ENCODE measurements at regions not wholly inside any gene's neighbourhood (a gene's known extent, or its start where the extent isn't known, plus 50 kb on each side); places are given as distances from the start of the nearest gene placed in this dataset.

GRCh38 chr15:38708672-38709180, 144.1 kb upstream of the RASGRP1 start:
- Mint-ChIP-seq H3K4me1 (peaks cover 26% of the 10 kb centered on the region), H3K27ac (peak overlapping the region in 1 of 3 experiments; percentile 15), H3K36me3 (ENCODE audit: low read depth) (no peaks in the 10 kb centered on the region), H3K4me3 (no peak overlapping the region), H3K27me3 (ENCODE audit: low read depth) (peaks cover 21% of the 10 kb centered on the region), H3K9me3 (no peaks in the 10 kb centered on the region)
- no peak for TF ChIP-seq CTCF (IDR thresholded peaks at IDR 0.05; ENCODE audit: unreplicated experiment in 3 of 3)

- Mint-ChIP-seq H3K4me3 (no peak overlapping the region), H3K27ac (peak overlapping the region in 1 of 3 experiments; percentile 15), H3K27me3 (ENCODE audit: low read depth) (peaks cover 18% of the 10 kb centered on the region), H3K9me3 (no peaks in the 10 kb centered on the region), H3K36me3 (ENCODE audit: low read depth) (no peaks in the 10 kb centered on the region), H3K4me1 (peaks cover 29% of the 10 kb centered on the region)
- no peak for TF ChIP-seq CTCF (IDR thresholded peaks at IDR 0.05; ENCODE audit: unreplicated experiment in 3 of 3)
Measured at GRCh38 chr15:38709196-38709595, 144.6 kb upstream of the RASGRP1 start.

- Mint-ChIP-seq H3K27ac (peak overlapping the region; percentile 15 to 30 (median 30)), H3K36me3 (ENCODE audit: low read depth) (no peaks in the 10 kb centered on the region)
Measured at GRCh38 chr15:38714309-38715072, 149.9 kb upstream of the RASGRP1 start.

GRCh38 chr15:38720893-38721567, 156.4 kb upstream of the RASGRP1 start:
- Mint-ChIP-seq H3K4me3 (no peak overlapping the region), H3K4me1 (no peaks in the 10 kb centered on the region), H3K36me3 (ENCODE audit: low read depth) (no peaks in the 10 kb centered on the region), H3K27me3 (ENCODE audit: low read depth) (peaks cover 7% of the 10 kb centered on the region), H3K27ac (no peak overlapping the region), H3K9me3 (no peaks in the 10 kb centered on the region)
- TF ChIP-seq CTCF (IDR thresholded peaks at IDR 0.05; ENCODE audit: unreplicated experiment in 3 of 3), result no peak

More at GRCh38 chr15:38714309-38715072, 149.9 kb upstream of the RASGRP1 start:
- no peak overlapping the region for H3K4me3 Mint-ChIP-seq
- no peak for TF ChIP-seq CTCF (IDR thresholded peaks at IDR 0.05; ENCODE audit: unreplicated experiment in 3 of 3)
- peaks cover 5% of the 10 kb centered on the region for H3K27me3 Mint-ChIP-seq (ENCODE audit: low read depth)
- no peaks in the 10 kb centered on the region for H3K9me3 Mint-ChIP-seq
- peaks cover 5% of the 10 kb centered on the region for H3K4me1 Mint-ChIP-seq

GRCh38 chr15:38721568-38721945, 156.9 kb upstream of the RASGRP1 start:
- TF ChIP-seq CTCF (IDR thresholded peaks at IDR 0.05; ENCODE audit: unreplicated experiment in 3 of 3), result no peak
- no peaks in the 10 kb centered on the region for H3K9me3 Mint-ChIP-seq
- peaks cover 7% of the 10 kb centered on the region for H3K27me3 Mint-ChIP-seq (ENCODE audit: low read depth)
- H3K4me1 Mint-ChIP-seq, result no peaks in the 10 kb centered on the region
- H3K27ac Mint-ChIP-seq, result no peak overlapping the region
- no peaks in the 10 kb centered on the region for H3K36me3 Mint-ChIP-seq (ENCODE audit: low read depth)
- H3K4me3 Mint-ChIP-seq, result no peak overlapping the region
